DND-41 (cell line): ENCODE measurements at regions not wholly inside any gene's neighbourhood (a gene's known extent, or its start where the extent isn't known, plus 50 kb on each side); places are given as distances from the start of the nearest gene placed in this dataset.

Experiments used
- ATAC-seq: fragments of 200-7000 bp; cut with Tn5 transposase; 3 replicates; pipeline ENCODE4 v1.9.1; 2021; ENCODE audit warnings: low read depth; ENCODE audit not compliant: insufficient read depth
- DNase-seq: peaks from one replicate; pipeline ENCODE4 v3.0.0-alpha.2; 2020
- H2AFZ ChIP-seq: 2 replicates; pipeline ENCODE4 v1.6.0; 2012; ENCODE audit warnings: low read depth, low read length
- H3K27ac ChIP-seq: 2 replicates; pipeline ENCODE4 v1.5.1; 2012; ENCODE audit warnings: low read length, inconsistent platforms
- H3K27me3 ChIP-seq: fragments of 200-600 bp; sonication (generic); 2 replicates; pipeline ENCODE4 v1.6.0; 2012; ENCODE audit warnings: low read length, mild to moderate bottlenecking, inconsistent platforms; ENCODE audit not compliant: insufficient read depth, poor library complexity
- H3K36me3 ChIP-seq: 2 replicates; pipeline ENCODE4 v1.5.1; 2012; ENCODE audit warnings: low read length, inconsistent platforms; ENCODE audit not compliant: insufficient read depth
- H3K4me1 ChIP-seq: 2 replicates; pipeline ENCODE4 v1.5.1; 2012; ENCODE audit warnings: mild to moderate bottlenecking, low read length; ENCODE audit not compliant: insufficient read depth
- H3K4me2 ChIP-seq: 2 replicates; pipeline ENCODE4 v1.6.0; 2012; ENCODE audit warnings: mild to moderate bottlenecking, moderate library complexity, low read length, inconsistent platforms; ENCODE audit not compliant: insufficient read depth
- H3K4me3 ChIP-seq, 2 experiments: fragments of 200-600 bp in 1 of 2; shearing (Covaris generic) in 1 of 2; 2 replicates each; pipeline ENCODE4 v1.5.1; 2012 to 2016; ENCODE audit warnings: inconsistent platforms in 2 of 2, low read length in 2 of 2, mild to moderate bottlenecking in 2 of 2, low read depth in 1 of 2, moderate library complexity in 1 of 2
- H3K79me2 ChIP-seq: 2 replicates; pipeline ENCODE4 v1.6.0; 2012; ENCODE audit warnings: low read length, inconsistent platforms; ENCODE audit not compliant: insufficient read depth
- H3K9ac ChIP-seq: 2 replicates; pipeline ENCODE4 v1.6.0; 2012; ENCODE audit warnings: low read depth, mild to moderate bottlenecking, inconsistent platforms, low read length, moderate library complexity
- H3K9me3 ChIP-seq: 2 replicates; pipeline ENCODE4 v1.5.1; 2012; ENCODE audit warnings: low read length, moderate library complexity, mild to moderate bottlenecking, inconsistent platforms; ENCODE audit not compliant: insufficient read depth, severe bottlenecking
- H4K20me1 ChIP-seq: 2 replicates; pipeline ENCODE4 v1.6.0; 2012; ENCODE audit warnings: low read length; ENCODE audit not compliant: insufficient read depth
- EZH2 ChIP-seq: IDR thresholded peaks from 3 replicates; pipeline ENCODE4 v1.6.1; 2012; ENCODE audit warnings: borderline replicate concordance, low read depth, mild to moderate bottlenecking, moderate library complexity, low read length, inconsistent platforms; ENCODE audit not compliant: severe bottlenecking
- TF ChIP-seq, protein P1 (sequence below): IDR thresholded peaks from 2 replicates; pipeline ENCODE4 v1.5.1; 2012; ENCODE audit warnings: borderline replicate concordance, low read length, moderate library complexity, mild to moderate bottlenecking; ENCODE audit not compliant: poor library complexity, severe bottlenecking; ENCODE audit errors: extremely low read depth

DNA sequence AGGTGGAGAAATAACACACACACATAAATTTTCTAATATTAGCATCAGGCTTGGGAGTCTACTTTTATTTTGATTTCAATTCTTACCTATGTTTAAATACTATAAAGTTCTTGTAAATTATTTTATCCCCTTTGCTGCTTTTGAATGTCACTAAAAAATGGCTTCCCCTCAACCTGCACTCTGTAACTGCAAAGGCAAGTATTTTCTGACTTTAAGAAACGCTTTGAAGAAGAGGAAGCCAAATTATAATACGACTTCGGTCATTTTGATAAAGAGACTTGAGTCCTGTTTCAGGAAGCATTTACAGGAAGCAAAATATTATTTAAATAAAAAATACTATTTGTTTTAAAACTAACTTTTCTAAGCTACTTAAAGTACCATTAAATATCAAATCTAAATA lies 627.7 kb upstream of the AGTR1 start:
- H3K4me3 ChIP-seq, result no peak overlapping the region
- no peaks in the 10 kb centered on the region for H3K4me1 ChIP-seq
- no peak for TF ChIP-seq EZH2
- TF ChIP-seq, protein P1, sequence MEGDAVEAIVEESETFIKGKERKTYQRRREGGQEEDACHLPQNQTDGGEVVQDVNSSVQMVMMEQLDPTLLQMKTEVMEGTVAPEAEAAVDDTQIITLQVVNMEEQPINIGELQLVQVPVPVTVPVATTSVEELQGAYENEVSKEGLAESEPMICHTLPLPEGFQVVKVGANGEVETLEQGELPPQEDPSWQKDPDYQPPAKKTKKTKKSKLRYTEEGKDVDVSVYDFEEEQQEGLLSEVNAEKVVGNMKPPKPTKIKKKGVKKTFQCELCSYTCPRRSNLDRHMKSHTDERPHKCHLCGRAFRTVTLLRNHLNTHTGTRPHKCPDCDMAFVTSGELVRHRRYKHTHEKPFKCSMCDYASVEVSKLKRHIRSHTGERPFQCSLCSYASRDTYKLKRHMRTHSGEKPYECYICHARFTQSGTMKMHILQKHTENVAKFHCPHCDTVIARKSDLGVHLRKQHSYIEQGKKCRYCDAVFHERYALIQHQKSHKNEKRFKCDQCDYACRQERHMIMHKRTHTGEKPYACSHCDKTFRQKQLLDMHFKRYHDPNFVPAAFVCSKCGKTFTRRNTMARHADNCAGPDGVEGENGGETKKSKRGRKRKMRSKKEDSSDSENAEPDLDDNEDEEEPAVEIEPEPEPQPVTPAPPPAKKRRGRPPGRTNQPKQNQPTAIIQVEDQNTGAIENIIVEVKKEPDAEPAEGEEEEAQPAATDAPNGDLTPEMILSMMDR, result no peak
- no peaks in the 10 kb centered on the region for H3K36me3 ChIP-seq
- no peak overlapping the region for H3K27ac ChIP-seq
- no peak overlapping the region for H2AFZ ChIP-seq
- DNase-seq (no peak), ATAC-seq (no peak)
- no peak overlapping the region for H3K9ac ChIP-seq
- no peaks in the 10 kb centered on the region for H3K79me2 ChIP-seq
- no peaks in the 10 kb centered on the region for H4K20me1 ChIP-seq
- H3K27me3 ChIP-seq, result no peaks in the 10 kb centered on the region
- no peak overlapping the region for H3K4me2 ChIP-seq
- no peaks in the 10 kb centered on the region for H3K9me3 ChIP-seq

DNA sequence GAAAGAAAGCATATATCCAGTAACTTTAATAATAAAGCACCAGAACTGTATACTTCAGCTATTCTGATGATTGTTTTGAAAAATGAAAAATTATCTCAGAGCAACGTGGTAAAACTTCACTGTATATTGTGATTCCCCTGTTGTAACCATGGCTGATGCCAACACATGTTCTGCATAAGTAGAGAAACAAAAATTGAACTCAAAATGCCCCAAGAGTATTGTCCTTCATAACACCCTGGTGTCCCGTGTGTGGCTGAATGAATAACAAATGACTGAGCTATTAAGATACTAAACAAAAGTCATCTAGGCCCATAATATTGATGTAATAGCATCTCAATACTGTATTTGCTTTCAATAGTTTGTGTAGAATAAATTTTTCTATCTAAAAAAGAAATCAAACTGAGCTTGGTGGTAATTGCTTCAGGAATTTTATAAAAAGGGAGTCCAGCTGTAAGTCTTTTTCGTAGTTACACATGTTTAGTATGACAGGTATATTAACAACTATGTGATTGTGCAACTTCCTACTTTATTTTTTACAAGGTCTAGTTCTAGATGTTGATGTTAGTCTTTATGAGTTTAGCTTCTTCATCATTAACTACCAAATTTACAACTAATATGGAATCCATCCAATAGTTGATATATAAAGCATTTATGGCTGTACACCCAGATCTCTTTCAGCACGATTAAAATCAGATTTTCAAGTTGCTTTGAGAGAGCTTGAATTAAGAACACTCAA lies 623.8 kb upstream of the AGTR1 start:
- TF ChIP-seq, protein P1, result no peak
- no peak for TF ChIP-seq EZH2
- DNase-seq (no peak), ATAC-seq (no peak)
- no peak overlapping the region for H3K27ac ChIP-seq
- H2AFZ ChIP-seq, result no peak overlapping the region
- H3K4me3 ChIP-seq, result no peak overlapping the region
- no peaks in the 10 kb centered on the region for H3K79me2 ChIP-seq
- H3K4me1 ChIP-seq, result peaks cover 5% of the 10 kb centered on the region
- H3K4me2 ChIP-seq, result no peak overlapping the region
- no peak overlapping the region for H3K9ac ChIP-seq
- H3K27me3 ChIP-seq, result no peaks in the 10 kb centered on the region
- no peaks in the 10 kb centered on the region for H4K20me1 ChIP-seq
- H3K9me3 ChIP-seq, result no peaks in the 10 kb centered on the region
- H3K36me3 ChIP-seq, result no peaks in the 10 kb centered on the region

DNA sequence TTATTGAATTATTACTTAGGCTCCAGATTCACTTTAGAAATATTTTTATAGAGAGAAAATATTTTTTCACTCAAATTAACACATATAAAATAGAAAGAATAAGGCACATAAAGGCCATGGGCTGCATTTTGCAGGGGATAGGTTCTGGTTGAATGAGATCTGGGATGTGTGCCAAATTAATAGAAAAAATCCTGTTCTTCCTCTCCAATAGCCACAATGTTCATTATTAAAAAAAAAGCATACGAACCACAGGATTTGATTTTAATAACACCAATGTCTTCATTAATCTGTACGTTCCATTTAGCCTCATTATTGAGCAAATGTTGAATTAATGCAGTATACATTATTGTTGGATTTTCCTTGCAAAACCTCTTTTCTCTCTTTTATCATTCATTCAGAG lies 622.8 kb upstream of the AGTR1 start:
- Histone ChIP-seq H3K4me2 (no peak overlapping the region), H4K20me1 (no peaks in the 10 kb centered on the region), H3K27ac (no peak overlapping the region), H3K36me3 (no peaks in the 10 kb centered on the region), H3K9ac (no peak overlapping the region), H3K79me2 (no peaks in the 10 kb centered on the region), H3K4me1 (peaks cover 11% of the 10 kb centered on the region), H3K27me3 (no peaks in the 10 kb centered on the region), H3K4me3 (no peak overlapping the region), H3K9me3 (no peaks in the 10 kb centered on the region), H2AFZ (no peak overlapping the region)
- ATAC-seq (no peak), DNase-seq (no peak)
- no peak for TF ChIP-seq EZH2
- TF ChIP-seq, protein P1, result no peak
